BE2C (cell line): ENCODE measurements at regions not wholly inside any gene's neighbourhood (a gene's known extent, or its start where the extent isn't known, plus 50 kb on each side); places are given as distances from the start of the nearest gene placed in this dataset.
A peak's percentile ranks its signal among the peaks of the same experiment; 100 is the strongest.

Experiments used
- DNase-seq: peaks from one replicate; pipeline ENCODE4 v3.0.0-alpha.2; 2020
- H3K27me3 ChIP-seq: fragments of 250-450 bp; sonication (Bioruptor Pico); 2 replicates; pipeline ENCODE4 v1.5.1; 2020; ENCODE audit warnings: mild to moderate bottlenecking
- H3K36me3 ChIP-seq: fragments of 250-450 bp; sonication (Bioruptor Pico); 2 replicates; pipeline ENCODE4 v1.5.1; 2020; ENCODE audit warnings: mild to moderate bottlenecking
- H3K4me1 ChIP-seq: fragments of 250-450 bp; sonication (Bioruptor Pico); 2 replicates; pipeline ENCODE4 v1.5.1; 2020
- H3K4me3 ChIP-seq: 2 replicates; pipeline ENCODE4 v1.5.1; 2011; ENCODE audit warnings: low read depth, low read length
- H3K9me3 ChIP-seq: fragments of 250-450 bp; sonication (Bioruptor Pico); 2 replicates; pipeline ENCODE4 v1.5.1; 2020
- TF ChIP-seq, protein P1 (sequence below): IDR thresholded peaks from 2 replicates; pipeline ENCODE4 v1.5.1; 2012; ENCODE audit warnings: mild to moderate bottlenecking, low read depth, low read length

DNA sequence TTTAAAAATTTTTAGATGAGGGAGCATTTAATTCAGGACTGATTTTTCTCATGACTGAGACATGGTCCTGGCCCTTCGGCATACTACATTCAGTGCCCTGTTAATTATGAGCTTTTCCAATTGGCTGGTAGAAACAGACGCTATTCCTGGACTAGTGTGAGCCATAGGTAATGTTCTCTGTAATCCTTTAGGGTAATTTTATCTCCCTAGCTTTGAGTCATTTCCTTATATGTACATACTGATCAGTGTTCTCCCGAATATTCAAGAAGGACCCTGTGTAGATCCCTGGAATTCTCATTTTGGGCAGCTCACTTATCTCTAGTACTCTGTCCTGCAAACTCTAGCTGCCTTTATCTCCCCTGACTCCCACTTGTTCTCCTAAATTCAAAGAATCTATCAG, 92.6 kb upstream of the NPY start:
- Histone ChIP-seq H3K36me3 (no peaks in the 10 kb centered on the region), H3K4me1 (no peaks in the 10 kb centered on the region), H3K9me3 (no peaks in the 10 kb centered on the region), H3K27me3 (no peaks in the 10 kb centered on the region), H3K4me3 (no peak overlapping the region)
- TF ChIP-seq, protein P1, sequence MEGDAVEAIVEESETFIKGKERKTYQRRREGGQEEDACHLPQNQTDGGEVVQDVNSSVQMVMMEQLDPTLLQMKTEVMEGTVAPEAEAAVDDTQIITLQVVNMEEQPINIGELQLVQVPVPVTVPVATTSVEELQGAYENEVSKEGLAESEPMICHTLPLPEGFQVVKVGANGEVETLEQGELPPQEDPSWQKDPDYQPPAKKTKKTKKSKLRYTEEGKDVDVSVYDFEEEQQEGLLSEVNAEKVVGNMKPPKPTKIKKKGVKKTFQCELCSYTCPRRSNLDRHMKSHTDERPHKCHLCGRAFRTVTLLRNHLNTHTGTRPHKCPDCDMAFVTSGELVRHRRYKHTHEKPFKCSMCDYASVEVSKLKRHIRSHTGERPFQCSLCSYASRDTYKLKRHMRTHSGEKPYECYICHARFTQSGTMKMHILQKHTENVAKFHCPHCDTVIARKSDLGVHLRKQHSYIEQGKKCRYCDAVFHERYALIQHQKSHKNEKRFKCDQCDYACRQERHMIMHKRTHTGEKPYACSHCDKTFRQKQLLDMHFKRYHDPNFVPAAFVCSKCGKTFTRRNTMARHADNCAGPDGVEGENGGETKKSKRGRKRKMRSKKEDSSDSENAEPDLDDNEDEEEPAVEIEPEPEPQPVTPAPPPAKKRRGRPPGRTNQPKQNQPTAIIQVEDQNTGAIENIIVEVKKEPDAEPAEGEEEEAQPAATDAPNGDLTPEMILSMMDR: no peak
- no peak for DNase-seq

DNA sequence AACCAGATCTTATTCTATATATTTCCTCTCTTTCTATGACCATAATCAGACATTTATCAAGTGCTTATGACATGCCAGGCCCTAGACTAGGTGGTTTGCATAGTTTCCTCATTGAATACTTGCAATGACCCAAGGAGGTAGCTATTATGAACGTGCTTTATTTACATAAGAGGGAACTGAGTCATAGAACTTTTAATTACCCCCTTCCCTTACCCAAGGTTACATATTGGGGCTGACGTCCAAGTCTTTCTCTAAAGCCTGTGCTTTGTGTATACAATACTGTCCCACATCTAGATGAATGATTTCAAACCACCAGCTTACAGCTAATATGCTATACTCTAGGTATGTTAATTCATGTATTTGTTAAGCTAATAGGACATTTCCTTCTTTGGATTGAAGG, 91.9 kb upstream of the NPY start:
- Histone ChIP-seq H3K4me1 (no peaks in the 10 kb centered on the region), H3K9me3 (no peaks in the 10 kb centered on the region), H3K4me3 (no peak overlapping the region), H3K27me3 (no peaks in the 10 kb centered on the region), H3K36me3 (no peaks in the 10 kb centered on the region)
- DNase-seq: no peak
- TF ChIP-seq, protein P1: no peak

DNA sequence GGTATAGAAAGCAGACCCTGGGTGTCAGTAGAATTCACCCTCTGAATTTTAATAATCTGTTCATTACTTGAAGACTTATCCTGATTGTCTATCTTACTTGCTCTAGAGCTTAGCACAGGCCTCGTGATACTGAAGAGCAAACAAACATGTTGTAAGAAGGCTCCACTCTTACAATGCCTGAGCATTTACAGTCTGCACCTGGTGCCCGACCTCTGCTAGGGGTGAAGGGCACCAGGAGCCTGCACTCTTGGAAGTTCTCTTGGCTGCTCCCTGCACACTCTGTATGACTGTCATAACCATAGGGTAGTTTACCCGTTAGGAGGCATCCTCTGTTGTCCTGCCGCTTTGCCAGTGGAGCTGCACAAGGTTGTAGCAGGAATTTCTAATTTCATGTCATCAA, 91.3 kb upstream of the NPY start:
- Histone ChIP-seq H3K9me3 (no peaks in the 10 kb centered on the region), H3K27me3 (no peaks in the 10 kb centered on the region), H3K4me3 (no peak overlapping the region), H3K36me3 (no peaks in the 10 kb centered on the region), H3K4me1 (no peaks in the 10 kb centered on the region)
- TF ChIP-seq, protein P1: no peak
- DNase-seq: no peak

DNA sequence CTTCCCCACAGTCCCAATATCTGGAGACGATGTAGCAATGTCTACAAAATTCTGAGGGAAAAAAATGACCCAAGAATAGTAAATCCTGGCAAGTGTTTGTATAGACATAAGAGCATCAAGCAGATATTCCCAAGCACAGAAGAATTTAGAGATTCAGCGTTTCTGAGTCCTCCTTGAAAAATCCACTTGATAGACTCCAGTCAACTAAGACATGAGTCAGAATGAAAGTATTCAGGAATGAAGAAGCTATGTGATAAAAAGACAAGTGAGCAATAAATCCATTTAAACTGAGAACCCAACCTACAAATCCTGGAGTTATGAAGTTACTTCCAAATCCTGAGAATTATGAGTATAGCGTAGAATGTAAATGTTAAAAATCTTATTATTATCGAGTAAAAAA, 86.1 kb upstream of the NPY start:
- TF ChIP-seq, protein P1: no peak
- Histone ChIP-seq H3K4me3 (no peak overlapping the region), H3K36me3 (no peaks in the 10 kb centered on the region), H3K4me1 (peaks cover 11% of the 10 kb centered on the region), H3K27me3 (no peaks in the 10 kb centered on the region), H3K9me3 (no peaks in the 10 kb centered on the region)
- DNase-seq: no peak

DNA sequence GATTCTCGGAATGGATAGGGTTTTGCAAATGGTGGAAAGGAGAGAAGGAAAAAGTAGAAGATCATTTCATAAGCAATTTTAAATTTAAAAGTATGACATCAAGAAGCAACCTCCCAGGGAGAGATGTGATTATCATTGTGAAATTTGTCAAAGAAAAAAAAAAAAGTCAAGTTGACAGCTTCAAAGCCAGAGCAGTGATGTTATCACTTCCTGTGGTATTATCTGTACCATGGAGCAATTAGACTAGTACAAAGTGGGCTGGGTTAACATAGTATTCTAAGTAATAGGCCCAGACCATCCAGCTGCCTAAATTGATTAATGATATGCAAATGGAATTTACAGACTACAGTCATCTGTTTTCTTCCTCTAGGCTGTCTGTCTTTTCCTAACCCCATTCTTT, 84.0 kb upstream of the NPY start:
- no peak for DNase-seq
- no peaks in the 10 kb centered on the region for H3K27me3 ChIP-seq
- TF ChIP-seq, protein P1: no peak
- H3K9me3 ChIP-seq: no peaks in the 10 kb centered on the region
- H3K36me3 ChIP-seq: no peaks in the 10 kb centered on the region
- H3K4me1 ChIP-seq: peaks cover 11% of the 10 kb centered on the region
- peak overlapping the region; percentile 44 for H3K4me3 ChIP-seq

DNA sequence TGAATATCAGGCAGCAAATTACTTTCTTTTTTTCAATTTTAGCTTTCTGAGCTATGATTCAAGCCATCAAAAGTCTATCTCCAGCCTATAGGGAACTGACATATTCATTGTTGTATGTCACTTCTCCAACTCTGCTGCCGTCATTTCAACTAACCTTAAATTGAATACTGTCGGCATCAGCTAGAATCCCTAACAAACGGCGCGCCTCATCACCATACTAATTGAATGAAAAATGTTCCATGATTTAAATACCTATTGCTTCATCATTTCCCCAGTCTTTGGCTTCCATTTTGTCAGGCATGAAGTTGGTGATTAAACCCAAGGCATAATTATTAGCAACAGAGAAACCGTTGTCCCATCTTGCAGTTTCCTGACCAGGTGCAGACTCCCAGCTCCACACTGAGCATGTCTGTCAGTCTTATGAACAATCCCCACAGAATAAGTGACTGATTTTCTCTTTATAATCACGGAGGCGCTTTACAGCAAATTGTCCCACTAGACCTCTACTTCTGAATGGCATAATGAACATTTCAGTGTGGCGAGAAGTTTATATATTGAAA, 83.5 kb upstream of the NPY start:
- DNase-seq: no peak
- no peaks in the 10 kb centered on the region for H3K36me3 ChIP-seq
- peak overlapping the region; percentile 44 for H3K4me3 ChIP-seq
- no peaks in the 10 kb centered on the region for H3K9me3 ChIP-seq
- peaks cover 11% of the 10 kb centered on the region for H3K4me1 ChIP-seq
- TF ChIP-seq, protein P1: no peak
- no peaks in the 10 kb centered on the region for H3K27me3 ChIP-seq
